ENCODE measurements at regions not wholly inside any gene's neighbourhood (a gene's known extent, or its start where the extent isn't known, plus 50 kb on each side); places are given as distances from the start of the nearest gene placed in this dataset.

DNA sequence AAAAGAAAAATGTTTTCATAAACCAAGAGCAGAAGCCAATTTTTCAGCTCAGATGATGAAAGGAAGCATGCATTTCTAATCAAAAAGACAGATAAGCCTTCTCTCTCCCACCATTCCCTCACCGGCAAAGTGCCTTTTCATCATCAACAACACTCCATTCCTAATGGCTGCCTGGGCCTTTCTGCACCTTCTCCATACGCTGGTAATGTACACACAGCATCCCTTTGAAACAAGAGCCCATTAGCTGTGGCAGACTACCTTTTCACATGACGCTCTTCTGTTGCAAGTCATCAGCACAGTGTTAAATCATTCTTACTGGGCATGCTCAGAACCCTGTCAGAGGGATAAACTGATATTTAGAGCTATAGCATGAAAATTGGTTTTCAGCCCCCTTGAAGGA lies 408.9 kb downstream of the MEIS1 start:
- no peak for DNase-seq

DNA sequence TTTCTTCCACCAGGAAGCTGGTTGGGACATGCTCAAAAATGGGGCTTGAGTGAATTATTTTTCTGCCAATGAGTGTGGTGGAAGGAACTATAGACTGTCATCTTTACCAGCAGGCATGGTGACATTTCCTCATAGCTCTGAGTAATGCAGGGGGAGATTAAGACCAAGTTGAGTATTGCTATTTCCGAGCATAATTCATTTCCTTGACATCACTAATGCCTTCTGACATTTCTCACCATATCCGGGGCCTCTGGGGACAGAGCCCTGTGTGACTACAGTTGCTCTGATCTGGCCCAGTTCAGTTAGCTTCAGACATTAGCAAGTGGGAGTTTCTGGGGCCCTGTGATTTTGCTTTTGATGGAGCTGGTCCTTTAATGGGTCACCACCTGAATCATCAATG lies 410.4 kb downstream of the MEIS1 start:
- DNase-seq, result no peak

- DNase-seq, result no peak
Observed at GRCh38 chr2:66846887-66847286, 412.0 kb downstream of the MEIS1 start.

- no peak for DNase-seq
Observed at GRCh38 chr2:66849153-66849755, 414.3 kb downstream of the MEIS1 start.

DNA sequence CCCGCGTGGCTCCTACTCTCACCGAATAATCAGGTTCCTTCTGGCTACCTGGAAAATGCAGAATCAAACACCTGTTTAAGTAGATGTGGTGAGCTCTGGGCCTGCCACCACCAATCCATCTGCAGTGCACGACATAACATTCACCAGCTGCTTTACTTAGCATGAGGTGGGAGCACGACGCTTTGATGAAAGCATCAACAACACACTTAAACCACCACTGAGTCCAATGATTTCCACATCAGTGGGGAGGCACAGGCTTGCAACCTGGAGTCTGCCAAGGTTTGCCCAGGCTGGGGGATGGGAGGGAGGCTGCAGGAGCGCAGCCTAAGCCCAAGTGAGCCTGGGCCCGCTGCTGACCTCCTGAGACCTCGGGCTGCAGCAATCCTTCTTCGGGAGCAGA lies 415.5 kb downstream of the MEIS1 start:
- DNase-seq, result no peak

GRCh38 chr2:66851449-66851872 lies 416.5 kb downstream of the MEIS1 start:
- no peak for DNase-seq

DNA sequence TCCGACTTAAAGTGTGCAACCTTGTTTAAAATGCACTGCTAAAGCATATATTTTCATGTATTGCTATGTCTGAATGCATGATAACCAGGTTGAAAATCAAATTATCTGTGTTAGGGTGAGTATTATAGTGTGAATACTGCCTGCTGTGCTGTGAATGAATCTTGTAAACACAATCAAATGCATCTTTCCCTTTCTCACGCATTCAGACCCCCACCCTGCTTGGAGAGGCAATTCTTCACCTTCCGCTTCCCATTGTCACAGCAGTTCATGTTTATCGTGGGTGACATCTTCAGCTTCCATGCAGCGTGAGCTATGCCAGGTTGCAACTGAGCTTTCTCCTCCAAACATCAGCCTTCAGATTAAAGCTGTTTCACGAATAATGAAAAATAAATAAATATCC lies 418.0 kb downstream of the MEIS1 start:
- DNase-seq, result no peak

DNA sequence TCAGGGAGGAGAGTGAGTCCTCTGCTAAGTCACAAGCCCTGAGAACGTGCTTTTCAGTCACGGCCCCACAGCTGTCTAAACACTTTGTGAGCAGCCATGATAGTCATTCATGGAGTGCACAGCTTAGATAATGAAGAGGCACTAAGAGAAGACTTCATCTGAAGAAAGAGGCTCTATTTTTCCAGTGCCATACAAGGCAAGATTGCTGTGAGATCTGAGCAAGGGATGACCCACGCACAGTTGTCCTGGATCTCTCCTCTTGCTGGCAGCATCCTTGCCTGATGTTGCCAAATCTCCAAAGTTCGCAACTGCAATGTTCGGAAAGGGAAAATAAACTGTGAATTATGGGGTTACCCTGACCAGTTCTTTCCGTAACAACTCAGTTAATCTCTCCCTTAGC lies 418.7 kb downstream of the MEIS1 start:
- no peak for DNase-seq

GRCh38 chr2:66854298-66854697 lies 419.4 kb downstream of the MEIS1 start:
- DNase-seq, result no peak

- no peak for DNase-seq
Observed at GRCh38 chr2:66862885-66863650, 428.1 kb downstream of the MEIS1 start.

- no peak for DNase-seq
Observed at GRCh38 chr2:66865161-66865560, 430.2 kb downstream of the MEIS1 start.

DNA sequence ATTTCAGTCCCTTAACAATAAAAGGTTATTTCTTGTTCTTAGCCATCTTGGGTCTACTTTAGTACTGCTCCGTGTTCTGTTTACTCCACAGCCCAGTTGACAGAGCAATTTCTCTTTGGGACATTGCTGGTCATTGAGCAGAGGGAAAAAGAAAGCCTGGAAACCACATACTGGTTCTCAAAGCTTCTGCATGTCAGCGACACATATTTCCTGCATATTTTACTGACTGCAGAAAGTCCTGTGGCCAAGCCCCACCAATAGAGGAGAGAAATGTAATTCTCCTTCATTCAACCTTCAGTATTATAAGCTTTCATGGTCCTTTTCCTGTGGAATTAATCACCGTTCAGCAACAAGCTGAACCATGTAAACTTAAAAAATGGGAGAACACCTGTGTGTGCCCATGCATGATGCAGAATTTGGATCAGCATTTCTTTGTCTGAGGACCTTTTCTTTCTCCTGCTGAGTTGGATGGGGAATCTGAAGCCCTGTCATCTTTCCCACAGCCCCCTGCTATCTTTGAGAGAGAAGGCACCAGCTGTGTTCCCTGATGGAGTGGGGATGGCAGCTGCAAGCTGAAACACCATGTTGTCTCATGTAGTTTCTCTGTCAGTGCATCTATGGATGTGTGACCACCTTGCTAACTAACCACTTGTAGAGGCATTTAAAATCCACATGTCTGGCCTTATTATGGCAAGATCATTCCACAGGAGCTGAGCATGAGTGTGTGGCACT lies 431.6 kb downstream of the MEIS1 start:
- DNase-seq, result no peak

DNA sequence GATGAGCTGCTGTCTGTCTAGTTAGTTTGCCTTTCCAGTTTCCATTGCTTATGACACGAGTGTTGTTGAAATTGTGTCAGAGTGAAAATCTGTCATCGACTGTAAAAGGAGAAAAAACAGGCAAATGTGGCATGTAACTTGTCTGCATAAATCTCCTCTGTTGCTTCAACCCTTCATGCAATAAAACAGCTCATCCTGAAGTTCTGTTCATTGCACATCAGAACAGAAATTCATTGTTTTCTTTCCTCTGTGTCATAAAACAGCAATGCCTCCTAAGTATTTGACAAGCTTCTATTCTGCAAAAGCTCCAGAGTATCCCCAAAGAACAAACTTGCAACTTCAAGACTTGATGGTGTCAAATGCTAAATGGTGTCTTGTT lies 432.1 kb downstream of the MEIS1 start:
- DNase-seq, result no peak

- DNase-seq, result no peak
Observed at GRCh38 chr2:66869076-66869475, 434.2 kb downstream of the MEIS1 start.

- no peak for DNase-seq
Observed at GRCh38 chr2:66872081-66872985, 437.4 kb downstream of the MEIS1 start.

DNA sequence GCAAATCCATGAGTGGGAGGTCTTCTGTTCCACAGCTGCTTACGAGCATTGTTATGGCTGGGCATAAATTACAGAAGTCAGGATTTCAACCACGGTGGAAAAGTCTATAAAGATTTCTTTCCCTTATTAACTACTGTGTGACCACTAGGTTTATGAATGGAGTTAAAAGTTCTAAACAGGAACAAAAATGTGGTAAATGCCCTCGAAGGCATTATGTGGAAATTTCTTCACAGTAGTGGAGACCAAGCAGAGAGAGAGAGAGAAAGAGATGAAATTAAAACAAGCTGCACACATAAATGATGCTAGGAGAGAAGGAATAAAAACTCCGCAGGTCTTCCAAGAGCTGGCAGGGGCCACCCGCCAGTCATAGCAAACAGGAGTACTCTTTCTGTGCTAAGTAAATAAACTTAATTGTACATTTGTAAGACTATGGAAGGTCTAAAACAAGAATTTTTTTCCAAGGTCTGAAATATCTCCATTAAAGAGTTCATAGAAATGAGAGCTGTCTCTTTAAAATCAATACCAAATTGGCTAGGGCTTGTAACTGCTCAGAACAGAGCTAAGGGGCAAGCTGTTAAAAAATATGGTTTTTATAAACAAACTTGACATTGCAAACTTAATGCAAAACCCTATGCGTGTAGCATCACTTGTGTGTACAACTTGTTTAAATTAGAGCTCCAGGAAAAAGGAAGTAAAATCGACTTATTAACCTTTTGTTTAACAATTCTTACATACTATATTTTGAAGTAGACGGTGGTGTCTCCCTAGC lies 438.2 kb downstream of the MEIS1 start:
- no peak for DNase-seq

DNA sequence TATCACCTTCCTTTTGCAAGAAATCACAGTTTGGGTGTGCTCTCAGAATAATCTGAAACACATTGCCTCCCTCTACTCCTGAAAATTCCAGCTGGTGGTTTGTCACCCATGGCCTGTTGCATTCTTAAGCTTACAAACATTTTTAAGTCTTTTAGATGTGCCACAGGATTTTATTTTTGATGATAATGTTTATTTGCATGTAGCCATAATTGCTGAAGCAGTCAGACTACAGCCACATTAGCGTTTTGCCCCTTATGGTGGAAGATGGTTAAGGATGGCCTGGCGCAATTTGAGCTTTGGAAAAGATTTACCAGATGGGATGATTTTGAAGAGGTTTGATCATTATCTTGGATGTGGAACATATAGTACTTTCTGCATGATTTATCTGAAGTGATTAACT lies 439.5 kb downstream of the MEIS1 start:
- no peak for DNase-seq

GRCh38 chr2:66875941-66876462 lies 441.1 kb downstream of the MEIS1 start:
- no peak for DNase-seq

GRCh38 chr2:66885775-66886383 lies 451.0 kb downstream of the MEIS1 start:
- DNase-seq, result no peak

DNA sequence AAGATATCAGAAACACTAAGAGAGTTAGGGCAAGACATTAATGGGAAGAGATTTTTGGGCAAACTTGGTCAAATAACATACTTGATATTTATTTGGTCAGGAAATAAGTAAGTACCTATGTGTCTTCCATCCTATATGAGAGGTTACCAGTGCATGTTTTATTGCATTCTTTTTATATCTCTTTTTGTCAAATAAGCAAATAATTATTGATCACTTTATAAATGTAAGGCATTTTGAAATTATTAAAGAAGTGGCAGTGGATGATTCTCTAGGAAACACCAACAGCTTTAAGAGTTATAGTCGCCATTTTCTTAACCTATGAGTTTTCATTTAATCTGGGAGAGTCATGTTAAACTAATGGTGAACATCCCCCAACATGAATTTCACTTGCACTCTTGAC lies 453.3 kb downstream of the MEIS1 start:
- DNase-seq, result no peak
